ENCODE measurements at regions not wholly inside any gene's neighbourhood (a gene's known extent, or its start where the extent isn't known, plus 50 kb on each side); places are given as distances from the start of the nearest gene placed in this dataset.

DNA sequence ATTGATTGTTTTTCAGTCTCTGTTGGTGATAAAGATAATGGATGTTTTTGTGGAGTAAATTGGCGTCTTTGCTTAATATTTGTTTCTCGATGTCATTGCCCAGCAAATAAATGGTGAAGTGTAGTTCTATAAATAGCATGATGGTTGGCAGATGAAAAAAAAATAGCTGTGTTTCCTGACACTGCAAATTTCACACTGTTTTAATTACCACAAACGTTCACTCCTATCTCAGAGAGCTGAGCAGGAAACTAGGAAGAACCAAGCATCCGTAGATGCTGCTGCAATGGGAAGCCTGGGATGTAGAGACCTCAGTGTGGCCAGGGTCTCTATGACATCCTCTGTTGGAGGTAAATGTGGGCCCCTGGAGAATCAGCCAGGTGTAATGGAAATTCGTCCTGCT lies 183.2 kb downstream of the CYRIA start:
- TF ChIP-seq, protein P1, sequence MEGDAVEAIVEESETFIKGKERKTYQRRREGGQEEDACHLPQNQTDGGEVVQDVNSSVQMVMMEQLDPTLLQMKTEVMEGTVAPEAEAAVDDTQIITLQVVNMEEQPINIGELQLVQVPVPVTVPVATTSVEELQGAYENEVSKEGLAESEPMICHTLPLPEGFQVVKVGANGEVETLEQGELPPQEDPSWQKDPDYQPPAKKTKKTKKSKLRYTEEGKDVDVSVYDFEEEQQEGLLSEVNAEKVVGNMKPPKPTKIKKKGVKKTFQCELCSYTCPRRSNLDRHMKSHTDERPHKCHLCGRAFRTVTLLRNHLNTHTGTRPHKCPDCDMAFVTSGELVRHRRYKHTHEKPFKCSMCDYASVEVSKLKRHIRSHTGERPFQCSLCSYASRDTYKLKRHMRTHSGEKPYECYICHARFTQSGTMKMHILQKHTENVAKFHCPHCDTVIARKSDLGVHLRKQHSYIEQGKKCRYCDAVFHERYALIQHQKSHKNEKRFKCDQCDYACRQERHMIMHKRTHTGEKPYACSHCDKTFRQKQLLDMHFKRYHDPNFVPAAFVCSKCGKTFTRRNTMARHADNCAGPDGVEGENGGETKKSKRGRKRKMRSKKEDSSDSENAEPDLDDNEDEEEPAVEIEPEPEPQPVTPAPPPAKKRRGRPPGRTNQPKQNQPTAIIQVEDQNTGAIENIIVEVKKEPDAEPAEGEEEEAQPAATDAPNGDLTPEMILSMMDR (IDR thresholded peaks at IDR 0.05) = no peak
- TF ChIP-seq ZFX (IDR thresholded peaks at IDR 0.05; ENCODE audit: borderline replicate concordance) = no peak

Data from 22Rv1 (cell line).